OCI-LY7 (cell line): ENCODE measurements at regions not wholly inside any gene's neighbourhood (a gene's known extent, or its start where the extent isn't known, plus 50 kb on each side); places are given as distances from the start of the nearest gene placed in this dataset.

Experiments used
- BruUV-seq: library from RNA; stranded (reverse); fragments of 400-500 nt; replicated peaks from 2 replicates; lab custom pipeline; 2021; lab: Mats Ljungman, UMichigan
- CTCF ChIA-PET: fragments of 300-600 bp; sonication (Branson Sonifier 250); formaldehyde crosslinking; loops from one replicate; lab custom pipeline; 2022; ENCODE audit warnings: antibody characterized with exemption; ENCODE audit not compliant: unreplicated experiment; lab: Charles Lee
- POLR2A ChIA-PET: fragments of 300-600 bp; sonication (Branson Sonifier 250); formaldehyde crosslinking; loops from one replicate; lab custom pipeline; 2022; ENCODE audit warnings: antibody characterized with exemption; lab: Charles Lee
- DNase-seq: peaks from one replicate; pipeline ENCODE4 v3.0.0-alpha.2; 2015; ENCODE audit warnings: low spot score
- H2AFZ ChIP-seq: fragments of 200-600 bp; sonication (generic), shearing (Covaris generic); 2 replicates; pipeline ENCODE4 v1.6.1; 2014; ENCODE audit warnings: mild to moderate bottlenecking, antibody characterized with exemption, low read length, moderate library complexity
- H3K27ac ChIP-seq: fragments of 200-600 bp; sonication (generic); 2 replicates; pipeline ENCODE4 v1.5.1; 2014; ENCODE audit warnings: mixed run types, low read depth, mild to moderate bottlenecking, moderate library complexity, low read length, inconsistent platforms; ENCODE audit not compliant: poor library complexity, severe bottlenecking
- H3K36me3 ChIP-seq: fragments of 200-600 bp; sonication (generic); 2 replicates; pipeline ENCODE4 v1.6.1; 2014; ENCODE audit warnings: mild to moderate bottlenecking, antibody characterized with exemption, low read length, moderate library complexity, mixed read lengths; ENCODE audit not compliant: insufficient read depth
- H3K4me1 ChIP-seq: fragments of 200-600 bp; sonication (generic); 2 replicates; pipeline ENCODE4 v1.5.1; 2014; ENCODE audit warnings: mild to moderate bottlenecking, low read length; ENCODE audit not compliant: insufficient read depth, poor library complexity, severe bottlenecking
- H3K4me2 ChIP-seq: fragments of 200-600 bp; sonication (generic); 2 replicates; pipeline ENCODE4 v1.6.1; 2014; ENCODE audit warnings: mild to moderate bottlenecking, low read length
- H3K4me3 ChIP-seq: fragments of 200-600 bp; sonication (generic); 2 replicates; pipeline ENCODE4 v1.5.1; 2014; ENCODE audit warnings: mild to moderate bottlenecking, low read depth, low read length; ENCODE audit not compliant: poor library complexity, severe bottlenecking
- H3K79me2 ChIP-seq: fragments of 200-600 bp; sonication (generic); 2 replicates; pipeline ENCODE4 v1.6.1; 2016; ENCODE audit warnings: low read depth, mild to moderate bottlenecking, low read length, moderate library complexity, mixed read lengths; ENCODE audit not compliant: insufficient read depth
- H3K9me2 ChIP-seq: fragments of 200-600 bp; sonication (generic); 2 replicates; pipeline ENCODE4 v1.6.1; 2016; ENCODE audit warnings: mild to moderate bottlenecking, low read length, mixed read lengths; ENCODE audit not compliant: insufficient read depth
- H3K9me3 ChIP-seq: fragments of 200-600 bp; sonication (generic); 2 replicates; pipeline ENCODE4 v1.6.1; 2014; ENCODE audit warnings: mild to moderate bottlenecking, mixed run types, low read length, mixed read lengths
- H4K20me1 ChIP-seq: fragments of 200-600 bp; sonication (generic); 2 replicates; pipeline ENCODE4 v1.6.1; 2014; ENCODE audit warnings: mild to moderate bottlenecking, antibody characterized with exemption, low read length, moderate library complexity, mixed read lengths; ENCODE audit not compliant: insufficient read depth
- EZH2phosphoT487 ChIP-seq: fragments of 200-600 bp; sonication (generic); IDR thresholded peaks from 2 replicates; pipeline ENCODE4 v1.6.1; 2018; ENCODE audit warnings: low read depth, borderline replicate concordance, mild to moderate bottlenecking, mixed run types, antibody characterized with exemption, low read length, moderate library complexity, mixed read lengths
- intact Hi-C: fragments of 100-400 bp; cut with micrococcal nuclease; formaldehyde crosslinking; loops from one replicate; pipeline ENCODE4 v1.10.0; 2022; ENCODE audit not compliant: unreplicated experiment
- TF ChIP-seq, protein P1 (sequence below): fragments of 200-600 bp; sonication (generic); conservative IDR thresholded peaks from 2 replicates; pipeline ENCODE4 v1.5.1; 2014; ENCODE audit warnings: mild to moderate bottlenecking, antibody characterized with exemption, low read length, moderate library complexity, mixed read lengths

DNA sequence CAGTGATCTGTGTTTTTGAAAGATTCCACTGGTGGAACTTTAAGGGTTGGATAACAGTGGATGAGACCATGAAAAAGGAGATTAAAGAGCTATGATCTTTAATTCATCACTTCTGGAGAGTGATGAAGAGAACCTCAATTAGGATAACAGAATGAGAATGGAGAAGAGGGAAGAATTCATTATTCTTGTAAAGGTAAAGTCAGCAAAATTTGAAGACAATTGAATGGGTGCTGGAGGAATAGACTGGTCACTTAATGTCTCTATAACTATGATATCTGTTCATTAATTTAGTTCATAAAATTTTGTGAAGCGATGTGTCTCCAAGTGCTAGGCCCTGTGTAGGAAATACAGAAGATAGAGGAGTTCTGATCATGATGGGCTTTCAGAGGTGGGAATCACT is 1013.2 kb upstream of the FANCL start:
- no peaks in the 10 kb centered on the region for H4K20me1 ChIP-seq
- no peak for DNase-seq
- no peaks in the 10 kb centered on the region for H3K79me2 ChIP-seq
- BruUV-seq: no TSS peak
- H3K27ac ChIP-seq: no peak overlapping the region
- TF ChIP-seq, protein P1, sequence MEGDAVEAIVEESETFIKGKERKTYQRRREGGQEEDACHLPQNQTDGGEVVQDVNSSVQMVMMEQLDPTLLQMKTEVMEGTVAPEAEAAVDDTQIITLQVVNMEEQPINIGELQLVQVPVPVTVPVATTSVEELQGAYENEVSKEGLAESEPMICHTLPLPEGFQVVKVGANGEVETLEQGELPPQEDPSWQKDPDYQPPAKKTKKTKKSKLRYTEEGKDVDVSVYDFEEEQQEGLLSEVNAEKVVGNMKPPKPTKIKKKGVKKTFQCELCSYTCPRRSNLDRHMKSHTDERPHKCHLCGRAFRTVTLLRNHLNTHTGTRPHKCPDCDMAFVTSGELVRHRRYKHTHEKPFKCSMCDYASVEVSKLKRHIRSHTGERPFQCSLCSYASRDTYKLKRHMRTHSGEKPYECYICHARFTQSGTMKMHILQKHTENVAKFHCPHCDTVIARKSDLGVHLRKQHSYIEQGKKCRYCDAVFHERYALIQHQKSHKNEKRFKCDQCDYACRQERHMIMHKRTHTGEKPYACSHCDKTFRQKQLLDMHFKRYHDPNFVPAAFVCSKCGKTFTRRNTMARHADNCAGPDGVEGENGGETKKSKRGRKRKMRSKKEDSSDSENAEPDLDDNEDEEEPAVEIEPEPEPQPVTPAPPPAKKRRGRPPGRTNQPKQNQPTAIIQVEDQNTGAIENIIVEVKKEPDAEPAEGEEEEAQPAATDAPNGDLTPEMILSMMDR: no peak
- no peak for TF ChIP-seq EZH2phosphoT487
- ChIA-PET CTCF (no interaction called here), POLR2A (no interaction called here)
- H3K36me3 ChIP-seq: no peaks in the 10 kb centered on the region
- H3K4me2 ChIP-seq: no peak overlapping the region
- no peaks in the 10 kb centered on the region for H3K4me1 ChIP-seq
- H3K9me2 ChIP-seq: no peaks in the 10 kb centered on the region
- no peak overlapping the region for H3K4me3 ChIP-seq
- H3K9me3 ChIP-seq: no peaks in the 10 kb centered on the region
- no peak overlapping the region for H2AFZ ChIP-seq
- intact Hi-C loops: no loop called here

DNA sequence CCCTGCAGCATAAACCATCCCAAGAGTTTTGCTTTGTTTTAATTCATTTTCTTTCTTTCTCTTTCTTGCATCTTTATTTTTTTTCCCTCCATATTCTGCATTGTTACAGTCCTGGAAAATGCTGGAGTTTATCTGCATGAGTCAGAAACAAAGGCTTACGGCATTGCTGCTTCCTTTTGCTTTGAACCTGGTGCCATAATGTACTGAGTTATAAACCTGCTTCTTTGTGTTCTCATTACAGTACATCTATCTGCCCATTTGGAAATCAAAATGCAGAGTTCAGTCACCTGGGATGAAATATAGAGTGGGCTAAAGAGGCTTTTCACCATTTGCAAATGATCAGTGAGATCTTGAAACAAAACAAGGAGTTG is 1009.2 kb upstream of the FANCL start:
- Histone ChIP-seq H3K9me3 (no peaks in the 10 kb centered on the region), H3K79me2 (no peaks in the 10 kb centered on the region), H3K4me3 (no peak overlapping the region), H3K4me2 (no peak overlapping the region), H3K4me1 (no peaks in the 10 kb centered on the region), H3K27ac (no peak overlapping the region), H3K9me2 (no peaks in the 10 kb centered on the region), H2AFZ (no peak overlapping the region), H4K20me1 (no peaks in the 10 kb centered on the region), H3K36me3 (no peaks in the 10 kb centered on the region)
- intact Hi-C loops: no loop called here
- TF ChIP-seq EZH2phosphoT487: no peak
- TF ChIP-seq, protein P1: no peak
- CTCF ChIA-PET: no interaction called here
- POLR2A ChIA-PET: interaction anchor here (0.7 kb wide), 1 partner anchor 1102 kb away, joined by 5 read pairs; no protein-coding TSS in a partner anchor
- no TSS peak for BruUV-seq
- no peak for DNase-seq

DNA sequence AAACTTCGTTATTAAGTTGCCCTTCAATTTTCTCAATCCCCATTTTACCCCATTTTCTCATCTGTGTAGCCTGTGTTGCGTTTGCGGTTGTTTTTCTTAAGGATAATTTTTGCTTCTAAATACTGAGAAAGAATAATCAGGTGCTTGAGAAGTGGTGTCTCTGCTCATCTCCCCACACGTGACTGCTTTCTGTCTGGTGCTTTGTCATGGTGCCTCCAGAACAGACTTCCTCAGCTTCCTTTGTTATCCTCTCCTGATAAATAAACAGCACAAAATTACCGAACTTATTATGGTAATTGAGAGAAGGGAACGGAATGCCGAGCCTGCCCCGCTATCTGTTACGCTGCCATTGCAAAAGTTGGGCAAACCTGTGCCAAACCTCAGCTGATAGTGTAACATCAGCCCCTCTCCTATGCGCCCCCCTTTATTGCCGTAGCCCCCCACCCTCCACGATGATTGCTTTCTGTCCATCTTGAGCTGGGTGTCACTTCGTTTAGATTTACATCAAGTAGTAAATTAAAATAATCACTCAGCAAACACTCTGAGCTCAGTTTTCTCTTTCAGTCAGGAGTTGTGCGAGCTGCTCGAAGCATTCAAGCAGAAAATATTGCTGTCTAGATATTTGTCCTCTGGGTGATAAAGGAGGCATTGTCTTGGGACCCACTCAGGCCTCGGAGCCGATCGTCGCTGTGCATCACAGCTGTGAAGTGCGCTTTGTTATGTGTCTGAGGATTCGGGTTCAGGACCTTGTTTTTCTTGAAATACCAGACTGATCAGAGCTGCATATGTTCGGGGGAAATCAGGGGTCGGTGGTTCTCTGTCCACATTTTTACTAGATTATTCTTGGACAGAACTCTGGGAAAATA is 1008.5 kb upstream of the FANCL start:
- CTCF ChIA-PET: no interaction called here
- no peak for DNase-seq

More for the DNA sequence above, 1008.5 kb upstream of the FANCL start:
- Histone ChIP-seq H2AFZ (no peak overlapping the region), H3K4me2 (no peak overlapping the region), H4K20me1 (no peaks in the 10 kb centered on the region), H3K79me2 (no peaks in the 10 kb centered on the region), H3K4me3 (no peak overlapping the region), H3K36me3 (no peaks in the 10 kb centered on the region), H3K9me2 (no peaks in the 10 kb centered on the region), H3K9me3 (no peaks in the 10 kb centered on the region), H3K27ac (no peak overlapping the region), H3K4me1 (no peaks in the 10 kb centered on the region)
- POLR2A ChIA-PET: interaction anchor here (0.7 kb wide), 1 partner anchor 1102 kb away, joined by 5 read pairs; no protein-coding TSS in a partner anchor
- BruUV-seq: no TSS peak
- intact Hi-C loops: no loop called here
- TF ChIP-seq, protein P1: no peak
- no peak for TF ChIP-seq EZH2phosphoT487
